CD4-positive, CD25-positive, alpha-beta regulatory T cell (primary cell): ENCODE measurements at regions not wholly inside any gene's neighbourhood (a gene's known extent, or its start where the extent isn't known, plus 50 kb on each side); places are given as distances from the start of the nearest gene placed in this dataset.

Experiments used
- ATAC-seq, 2 donors: fragments of 150-1000 bp; cut with Tn5 transposase; one replicate each; pipeline ENCODE4 v1.10.0; 2021; ENCODE audit warnings: low read depth in 2 of 2, moderate number of reproducible peaks in 2 of 2, moderate library complexity in 1 of 2
- DNase-seq, 3 donors: peaks; one replicate each; pipeline versions ENCODE4 v3.0.0 to v3.0.0-alpha.2; 2012 to 2022; ENCODE audit warnings: mixed read lengths in 1 of 3
- H3K27ac ChIP-seq: one replicate; pipeline ENCODE4 v1.7.0; 2013; ENCODE audit warnings: mild to moderate bottlenecking, low read length; ENCODE audit not compliant: insufficient read depth, poor library complexity, severe bottlenecking
- H3K27me3 ChIP-seq: one replicate; pipeline ENCODE4 v1.7.0; 2013; ENCODE audit warnings: low read length; ENCODE audit not compliant: control insufficient read depth, insufficient read depth
- H3K36me3 ChIP-seq: one replicate; pipeline ENCODE4 v1.7.0; 2013; ENCODE audit warnings: mild to moderate bottlenecking, low read length, moderate library complexity; ENCODE audit not compliant: control insufficient read depth, insufficient read depth
- H3K4me1 ChIP-seq: 2 replicates; pipeline ENCODE4 v1.7.0; 2013; ENCODE audit warnings: mild to moderate bottlenecking, low read length; ENCODE audit not compliant: insufficient read depth, control insufficient read depth, poor library complexity, severe bottlenecking
- H3K4me3 ChIP-seq: one replicate; pipeline ENCODE4 v1.7.0; 2013; ENCODE audit warnings: low read depth, mild to moderate bottlenecking, low read length, moderate library complexity
- H3K9me3 ChIP-seq, 2 experiments: 1 replicate in 1 of 2; 2 replicates in 1 of 2; pipeline ENCODE4 v1.7.0; 2013; ENCODE audit warnings: low read length in 2 of 2, mild to moderate bottlenecking in 1 of 2, moderate library complexity in 1 of 2; ENCODE audit not compliant: control insufficient read depth in 2 of 2
- H3K27ac Mint-ChIP-seq, 3 donors: one replicate each; pipeline ENCODE4 v1.8.0; 2020 to 2022; ENCODE audit warnings: mild to moderate bottlenecking in 3 of 3, mixed read lengths in 3 of 3, moderate library complexity in 2 of 3
- H3K27me3 Mint-ChIP-seq: one replicate; pipeline ENCODE4 v1.8.0; 2022; ENCODE audit warnings: mild to moderate bottlenecking, mixed read lengths
- H3K36me3 Mint-ChIP-seq: one replicate; pipeline ENCODE4 v1.8.0; 2020; ENCODE audit warnings: mixed read lengths
- H3K4me1 Mint-ChIP-seq, 4 donors: one replicate each; pipeline ENCODE4 v1.8.0; 2020 to 2022; ENCODE audit warnings: mixed read lengths in 4 of 4, mild to moderate bottlenecking in 1 of 4
- H3K4me3 Mint-ChIP-seq, 4 donors: one replicate each; pipeline ENCODE4 v1.8.0; 2020 to 2022; ENCODE audit warnings: mild to moderate bottlenecking in 4 of 4, mixed read lengths in 4 of 4, moderate library complexity in 3 of 4
- H3K9me3 Mint-ChIP-seq, 7 donors: one replicate each; pipeline ENCODE4 v1.8.0; 2020 to 2022; ENCODE audit warnings: mixed read lengths in 7 of 7, mild to moderate bottlenecking in 3 of 7, moderate library complexity in 2 of 7

DNA sequence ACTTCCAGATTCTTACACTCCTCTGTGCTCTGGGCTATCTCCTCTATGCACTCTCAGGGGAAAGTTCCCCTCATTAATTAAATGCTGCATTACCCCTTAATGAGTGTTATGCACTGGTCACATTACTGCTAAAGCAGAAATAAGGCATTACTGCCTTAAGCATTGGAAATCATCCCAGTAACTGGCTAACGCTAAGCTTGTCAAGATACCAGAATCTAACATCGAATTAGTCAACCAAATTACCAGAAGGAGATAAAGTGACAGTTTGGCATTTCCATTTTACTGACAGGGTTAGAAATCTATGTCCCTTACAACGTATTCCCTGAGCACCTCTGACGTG lies 69.5 kb upstream of the FAM169A start:
- peak overlapping the region in 2 of 4 donors; percentile 71 to 78 for H3K4me3 Mint-ChIP-seq

GRCh38 chr5:74934949-74935751 lies 69.0 kb upstream of the FAM169A start:
- peaks cover 5% of the 10 kb centered on the region for H3K27me3 Mint-ChIP-seq
- H3K27ac Mint-ChIP-seq, result peak overlapping the region; percentile 40 to 88 (median 79)
- peak overlapping the region; percentile 72 for H3K4me3 ChIP-seq

More for the DNA sequence above, 69.5 kb upstream of the FAM169A start:
- H3K9me3 ChIP-seq, result no peaks in the 10 kb centered on the region
- peak overlapping the region in 2 of 3 donors; percentile 79 to 88 for H3K27ac Mint-ChIP-seq
- H3K27ac ChIP-seq, result no peak overlapping the region
- H3K4me1 ChIP-seq, result peaks cover 13% of the 10 kb centered on the region
- no peaks in the 10 kb centered on the region for H3K9me3 Mint-ChIP-seq
- DNase-seq (no peak), ATAC-seq (no peak)
- no peaks in the 10 kb centered on the region for H3K36me3 ChIP-seq
- H3K4me1 Mint-ChIP-seq, result peaks cover 16 to 29% (median 26%) of the 10 kb centered on the region in 4 donors
- H3K36me3 Mint-ChIP-seq, result no peaks in the 10 kb centered on the region
- H3K27me3 ChIP-seq, result no peaks in the 10 kb centered on the region
- peak overlapping the region; percentile 72 for H3K4me3 ChIP-seq
- peaks cover 5% of the 10 kb centered on the region for H3K27me3 Mint-ChIP-seq

GRCh38 chr5:74927336-74927735 lies 61.1 kb upstream of the FAM169A start:
- Histone ChIP-seq H3K27ac (no peak overlapping the region), H3K9me3 (no peaks in the 10 kb centered on the region), H3K4me3 (no peak overlapping the region), H3K36me3 (no peaks in the 10 kb centered on the region), H3K27me3 (no peaks in the 10 kb centered on the region), H3K4me1 (no peaks in the 10 kb centered on the region)
- Mint-ChIP-seq H3K27me3 (peaks cover 5% of the 10 kb centered on the region), H3K9me3 (no peaks in the 10 kb centered on the region), H3K36me3 (no peaks in the 10 kb centered on the region), H3K4me1 (peaks cover 0 to 1% (median 0%) of the 10 kb centered on the region in 4 donors), H3K27ac (no peak overlapping the region), H3K4me3 (no peak overlapping the region)
- ATAC-seq (no peak), DNase-seq (no peak)

More at GRCh38 chr5:74934949-74935751, 69.0 kb upstream of the FAM169A start:
- Mint-ChIP-seq H3K36me3 (no peaks in the 10 kb centered on the region), H3K4me1 (peaks cover 16 to 29% (median 26%) of the 10 kb centered on the region in 4 donors), H3K4me3 (peak overlapping the region in 3 of 4 donors; percentile 53 to 78 (median 71)), H3K9me3 (no peaks in the 10 kb centered on the region)
- ATAC-seq (peak; percentile 75 to 78), DNase-seq (peak in 2 of 3 donors; percentile 32 to 74)
- H3K4me1 ChIP-seq, result peaks cover 13% of the 10 kb centered on the region
- no peaks in the 10 kb centered on the region for H3K36me3 ChIP-seq
- peak overlapping the region; percentile 6 for H3K27ac ChIP-seq
- H3K27me3 ChIP-seq, result no peaks in the 10 kb centered on the region
- no peaks in the 10 kb centered on the region for H3K9me3 ChIP-seq

DNA sequence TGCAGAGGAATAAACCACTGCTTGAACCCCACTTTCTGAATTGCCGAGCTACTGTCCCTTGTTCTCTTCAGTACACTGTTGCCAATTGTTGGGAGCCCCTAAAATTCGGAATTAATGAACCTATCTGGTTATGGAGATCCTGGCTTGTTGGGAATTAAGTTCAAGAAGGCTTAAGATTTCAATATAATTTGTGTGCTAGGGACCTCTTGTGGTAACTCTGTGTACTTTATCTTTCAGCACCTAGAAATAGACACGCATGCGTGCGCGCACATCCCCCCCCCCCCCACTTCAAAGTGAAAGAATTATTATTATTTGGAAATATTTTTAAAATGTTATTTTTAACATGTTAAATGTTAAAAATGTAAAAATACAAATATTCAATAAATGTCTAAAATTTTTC lies 53.3 kb upstream of the FAM169A start:
- Histone ChIP-seq H3K4me3 (no peak overlapping the region), H3K4me1 (no peaks in the 10 kb centered on the region), H3K36me3 (no peaks in the 10 kb centered on the region), H3K27ac (no peak overlapping the region), H3K9me3 (no peaks in the 10 kb centered on the region), H3K27me3 (peaks cover 2% of the 10 kb centered on the region)
- no peaks in the 10 kb centered on the region for H3K36me3 Mint-ChIP-seq
- DNase-seq (peak in 2 of 3 donors; percentile 34 to 55), ATAC-seq (no peak)
- peaks cover 10% of the 10 kb centered on the region for H3K27me3 Mint-ChIP-seq
- no peak overlapping the region for H3K4me3 Mint-ChIP-seq
- H3K9me3 Mint-ChIP-seq, result peaks cover 0 to 1% (median 0%) of the 10 kb centered on the region in 7 donors
- peaks cover 0 to 2% (median 0%) of the 10 kb centered on the region in 4 donors for H3K4me1 Mint-ChIP-seq
- H3K27ac Mint-ChIP-seq, result no peak overlapping the region

DNA sequence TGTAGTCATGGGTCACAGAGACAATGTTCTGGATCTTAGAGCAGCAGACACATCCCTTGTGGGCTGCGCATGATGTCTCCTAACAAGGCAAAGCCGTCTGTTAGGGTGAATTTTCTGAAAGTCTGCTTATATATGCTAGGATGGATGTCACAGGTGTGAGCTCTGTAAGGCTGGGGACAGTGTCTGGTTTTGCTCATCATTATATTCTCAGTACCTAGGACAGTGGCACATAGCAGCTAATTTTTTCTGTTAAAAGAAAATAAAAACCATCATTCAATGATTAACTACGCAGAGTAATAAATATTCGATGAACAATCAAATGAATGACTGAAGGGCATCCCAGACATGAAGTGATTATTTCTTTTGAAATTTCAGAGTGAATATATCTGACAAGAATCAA lies 52.9 kb upstream of the FAM169A start:
- H3K27me3 Mint-ChIP-seq, result peaks cover 12% of the 10 kb centered on the region
- H3K4me1 Mint-ChIP-seq, result peaks cover 0 to 2% (median 0%) of the 10 kb centered on the region in 4 donors
- no peaks in the 10 kb centered on the region for H3K4me1 ChIP-seq
- no peaks in the 10 kb centered on the region for H3K9me3 ChIP-seq
- H3K27me3 ChIP-seq, result peaks cover 2% of the 10 kb centered on the region
- no peak overlapping the region for H3K27ac ChIP-seq
- H3K4me3 ChIP-seq, result no peak overlapping the region
- H3K27ac Mint-ChIP-seq, result no peak overlapping the region
- DNase-seq (no peak), ATAC-seq (no peak)
- H3K9me3 Mint-ChIP-seq, result peaks cover 0 to 1% (median 0%) of the 10 kb centered on the region in 7 donors
- no peaks in the 10 kb centered on the region for H3K36me3 Mint-ChIP-seq
- no peaks in the 10 kb centered on the region for H3K36me3 ChIP-seq
- no peak overlapping the region for H3K4me3 Mint-ChIP-seq

GRCh38 chr5:74918232-74918669 lies 52.1 kb upstream of the FAM169A start:
- Mint-ChIP-seq H3K4me1 (peaks cover 0 to 2% (median 0%) of the 10 kb centered on the region in 4 donors), H3K36me3 (no peaks in the 10 kb centered on the region), H3K27me3 (peaks cover 16% of the 10 kb centered on the region), H3K27ac (no peak overlapping the region), H3K4me3 (no peak overlapping the region), H3K9me3 (peaks cover 0 to 1% (median 0%) of the 10 kb centered on the region in 7 donors)
- Histone ChIP-seq H3K27me3 (peaks cover 2% of the 10 kb centered on the region), H3K9me3 (no peaks in the 10 kb centered on the region), H3K4me1 (no peaks in the 10 kb centered on the region), H3K4me3 (no peak overlapping the region), H3K27ac (no peak overlapping the region), H3K36me3 (no peaks in the 10 kb centered on the region)
- ATAC-seq, result no peak
- no peak for DNase-seq

GRCh38 chr5:74916831-74917710 lies 50.9 kb upstream of the FAM169A start:
- Mint-ChIP-seq H3K4me1 (peaks cover 0 to 2% (median 0%) of the 10 kb centered on the region in 4 donors), H3K9me3 (peaks cover 0 to 1% (median 0%) of the 10 kb centered on the region in 7 donors), H3K4me3 (no peak overlapping the region), H3K27ac (no peak overlapping the region), H3K27me3 (peaks cover 16% of the 10 kb centered on the region), H3K36me3 (no peaks in the 10 kb centered on the region)
- ATAC-seq, result no peak
- no peak overlapping the region for H3K27ac ChIP-seq
- H3K36me3 ChIP-seq, result no peaks in the 10 kb centered on the region
- no peaks in the 10 kb centered on the region for H3K4me1 ChIP-seq
- H3K4me3 ChIP-seq, result no peak overlapping the region
- DNase-seq, result no peak
- no peaks in the 10 kb centered on the region for H3K9me3 ChIP-seq
- peaks cover 4% of the 10 kb centered on the region for H3K27me3 ChIP-seq
